GM21526 (cell line): ENCODE measurements at regions not wholly inside any gene's neighbourhood (a gene's known extent, or its start where the extent isn't known, plus 50 kb on each side); places are given as distances from the start of the nearest gene placed in this dataset.
A peak's percentile ranks its signal among the peaks of the same experiment; 100 is the strongest.
"Not testable (repeated sequence)": the region's sequence is repeated elsewhere in the genome, so short reads cannot be mapped to it uniquely, and the experiment has no call there.

Experiments used
- ATAC-seq: cut with Tn5 transposase; IDR thresholded peaks from one replicate; pipeline ENCODE4 v1.9.1; 2021; ENCODE audit warnings: moderate library complexity; ENCODE audit not compliant: unreplicated experiment, low FRiP score

DNA sequence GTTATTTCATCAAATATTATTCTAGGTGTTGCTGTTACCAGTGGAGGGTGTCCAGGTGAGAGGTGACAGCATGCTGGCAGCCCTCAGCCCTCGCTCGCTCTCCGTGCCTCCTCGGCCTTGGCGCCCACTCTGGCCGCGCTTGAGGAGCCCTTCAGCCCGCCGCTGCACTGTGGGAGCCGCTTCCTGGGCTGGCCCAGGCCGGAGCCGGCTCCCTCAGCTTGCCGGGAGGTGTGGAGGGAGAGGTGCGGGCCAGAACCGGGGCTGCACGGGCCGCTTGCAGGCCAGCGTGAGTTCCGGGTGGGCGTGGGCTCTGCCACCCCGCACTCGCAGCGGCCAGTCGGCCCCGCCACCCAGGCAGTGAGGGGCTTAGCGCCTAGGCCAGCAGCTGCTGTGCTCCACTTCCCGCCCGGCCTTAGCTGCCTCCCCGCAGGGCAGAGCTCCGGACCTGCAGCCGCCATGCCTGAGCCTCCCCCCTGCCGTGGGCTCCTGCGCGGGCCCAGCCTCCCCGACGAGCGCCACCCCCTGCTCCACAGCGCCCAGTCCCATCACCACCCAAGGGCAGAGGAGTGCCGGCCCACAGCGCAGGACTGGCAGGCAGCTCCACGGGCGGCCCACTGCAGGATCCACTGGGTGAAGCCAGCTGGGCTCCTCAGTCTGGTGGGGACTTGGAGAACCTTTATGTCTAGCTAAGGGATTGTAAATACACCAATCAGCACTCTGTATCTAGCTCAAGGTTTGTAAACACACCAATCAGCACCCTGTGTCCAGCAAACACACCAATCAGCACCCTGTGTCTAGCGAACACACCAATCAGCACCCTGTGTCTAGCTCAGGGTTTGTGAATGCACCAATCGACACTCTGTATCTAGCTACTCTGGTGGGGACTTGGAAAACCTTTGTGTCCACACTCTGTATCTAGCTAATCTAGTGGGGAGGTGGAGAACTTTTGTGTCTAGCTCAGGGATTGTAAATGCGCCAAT is 413.3 kb downstream of the HACE1 start:
- not testable (repeated sequence) for ATAC-seq

DNA sequence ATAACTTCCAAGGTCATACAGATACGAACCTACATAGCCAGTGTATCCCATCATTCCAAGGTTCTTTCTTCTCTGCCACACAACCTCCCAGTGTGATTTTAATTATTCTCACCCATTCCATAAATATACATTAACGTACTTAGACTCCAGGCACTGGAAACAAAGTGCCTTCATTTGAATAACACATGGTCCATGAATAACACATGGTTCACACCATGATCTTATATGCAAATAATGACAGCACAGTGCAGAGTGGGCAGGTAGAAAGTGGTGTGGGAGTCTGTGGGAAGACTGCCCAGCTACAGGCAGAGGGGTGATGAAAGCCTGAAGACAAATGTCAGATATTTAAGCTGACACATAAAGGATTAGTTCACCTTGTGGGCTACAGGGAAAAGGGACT is 425.2 kb downstream of the HACE1 start:
- no peak for ATAC-seq

DNA sequence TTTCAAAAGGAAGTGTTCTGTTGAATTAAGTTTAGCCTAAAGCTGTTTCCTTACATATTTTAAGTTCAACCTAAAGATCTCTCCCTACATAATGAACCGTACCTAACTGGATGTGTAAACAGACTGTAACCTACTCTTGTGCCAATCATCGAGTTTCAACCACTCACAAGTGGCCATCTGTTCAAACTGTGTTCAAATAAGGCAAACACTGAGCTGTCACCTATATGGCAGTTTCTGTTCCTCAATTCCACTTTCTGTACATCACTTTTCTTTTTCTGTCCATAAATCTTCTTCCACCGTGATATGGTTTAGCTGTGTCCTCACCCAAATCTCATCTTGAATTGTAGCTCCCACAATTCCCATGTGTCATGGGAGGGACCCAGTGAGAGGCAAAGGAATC is 428.6 kb downstream of the HACE1 start:
- ATAC-seq: peak; percentile 70

DNA sequence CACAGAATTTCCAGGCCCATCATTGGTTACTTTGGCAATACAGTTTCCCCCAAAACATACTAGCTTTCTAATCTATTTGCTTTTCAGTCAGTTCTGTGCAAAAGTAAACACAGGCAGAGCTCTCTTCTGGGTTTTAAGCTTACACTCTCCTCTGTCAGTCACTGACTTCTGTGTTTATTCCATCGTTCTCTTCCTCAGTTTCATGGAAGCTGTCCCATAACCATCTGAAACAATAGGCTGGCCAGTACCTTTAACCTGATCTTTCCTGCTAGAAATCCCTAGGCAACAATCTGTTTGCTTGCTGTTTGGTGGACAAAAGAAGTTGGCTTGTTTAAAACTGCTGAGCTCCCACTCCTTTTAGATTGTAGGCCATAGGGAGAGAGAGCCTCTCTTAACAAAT is 431.5 kb downstream of the HACE1 start:
- no peak for ATAC-seq

DNA sequence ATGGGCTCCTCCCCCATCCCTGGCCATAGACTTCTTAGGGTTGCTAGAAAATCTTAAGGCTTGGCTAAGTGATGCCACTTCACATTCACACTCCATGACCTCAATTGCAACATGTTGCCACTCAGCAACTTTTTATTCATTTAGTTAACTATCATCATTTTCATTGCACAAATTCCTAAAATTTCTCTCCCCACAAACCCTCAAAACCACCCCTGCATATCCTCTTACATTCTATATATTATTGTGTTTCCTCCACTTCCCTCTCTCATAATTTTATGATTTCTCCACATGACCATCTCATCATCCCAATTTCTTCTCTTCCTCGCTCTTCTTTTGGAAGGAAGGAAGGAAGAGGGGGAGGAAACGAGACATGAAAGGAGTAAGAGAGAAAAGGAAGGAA is 436.0 kb downstream of the HACE1 start:
- no peak for ATAC-seq

DNA sequence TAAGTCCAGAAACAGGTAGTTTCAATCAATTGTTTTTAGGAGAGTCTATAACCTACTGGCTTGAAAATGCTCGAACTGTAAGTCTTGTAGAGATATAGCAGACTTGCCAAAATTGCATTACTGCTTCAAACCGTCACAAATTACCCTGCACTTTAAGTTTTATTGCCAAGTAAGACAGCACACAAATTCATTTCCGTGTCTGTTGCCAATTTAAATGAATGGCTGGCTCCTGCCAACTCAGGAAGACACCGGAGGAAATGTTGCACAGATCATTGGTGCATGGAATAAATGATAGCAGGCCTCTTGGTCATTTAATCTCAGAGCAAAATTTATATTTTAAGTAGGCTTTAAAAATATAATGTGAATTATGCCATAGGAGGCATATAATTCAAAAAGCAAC is 438.1 kb downstream of the HACE1 start:
- ATAC-seq: no peak

DNA sequence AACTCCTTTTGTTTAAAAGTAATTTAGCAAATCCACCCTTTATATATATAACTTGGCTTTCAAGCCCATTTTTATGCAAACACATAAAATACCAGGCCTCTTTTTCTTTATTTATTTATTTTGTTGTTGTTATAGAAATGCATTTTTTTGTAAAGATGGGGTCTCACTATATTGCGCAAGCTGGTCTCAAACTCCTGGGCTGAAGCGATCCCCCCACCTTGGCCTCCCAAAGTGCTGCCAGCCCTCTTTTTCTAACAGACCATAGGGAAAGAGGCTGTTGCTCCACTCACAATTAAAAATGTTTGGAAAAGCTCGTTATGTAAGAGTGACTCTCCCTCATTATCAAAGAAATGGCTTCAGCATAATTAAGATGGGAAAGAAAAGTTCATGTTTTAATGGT is 440.9 kb downstream of the HACE1 start:
- no peak for ATAC-seq

DNA sequence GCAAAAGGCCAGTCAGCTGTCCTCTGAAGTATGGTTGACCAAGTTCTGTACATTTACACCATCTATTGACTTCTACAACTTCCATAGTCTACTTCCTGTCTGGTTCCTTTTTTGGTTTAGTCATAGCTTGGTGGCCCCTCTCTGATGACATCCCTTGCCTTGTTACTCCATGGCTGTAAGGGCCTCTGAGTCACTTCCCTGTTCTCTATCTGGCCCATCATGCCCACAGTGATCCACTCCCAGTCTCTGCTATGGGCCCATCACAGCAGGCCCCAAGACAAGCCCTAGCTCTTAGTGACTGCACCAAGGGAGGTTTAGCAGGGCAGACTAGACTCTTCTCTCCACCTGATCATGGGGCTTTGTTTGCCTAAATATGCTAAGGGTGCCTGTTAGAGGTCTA is 441.6 kb downstream of the HACE1 start:
- ATAC-seq: no peak

DNA sequence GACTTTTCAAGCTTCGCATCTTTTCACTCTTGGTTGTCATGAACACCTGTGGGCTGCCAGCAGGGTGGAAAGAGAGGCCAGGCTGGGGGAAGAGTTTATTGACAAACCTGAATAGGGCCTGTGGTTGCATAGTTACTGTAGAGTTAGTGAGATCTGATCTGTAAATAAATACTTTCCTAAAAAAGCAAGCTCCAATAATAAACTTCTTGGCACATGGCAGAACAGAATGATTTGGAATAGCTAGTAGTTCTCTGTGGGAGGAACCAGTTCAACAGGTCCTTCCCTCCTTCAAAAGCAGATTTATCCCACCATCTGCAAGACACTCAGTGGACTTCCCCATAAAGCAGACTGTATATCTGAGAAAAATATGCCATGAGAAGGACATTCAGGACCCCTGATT is 445.0 kb downstream of the HACE1 start:
- ATAC-seq: no peak

DNA sequence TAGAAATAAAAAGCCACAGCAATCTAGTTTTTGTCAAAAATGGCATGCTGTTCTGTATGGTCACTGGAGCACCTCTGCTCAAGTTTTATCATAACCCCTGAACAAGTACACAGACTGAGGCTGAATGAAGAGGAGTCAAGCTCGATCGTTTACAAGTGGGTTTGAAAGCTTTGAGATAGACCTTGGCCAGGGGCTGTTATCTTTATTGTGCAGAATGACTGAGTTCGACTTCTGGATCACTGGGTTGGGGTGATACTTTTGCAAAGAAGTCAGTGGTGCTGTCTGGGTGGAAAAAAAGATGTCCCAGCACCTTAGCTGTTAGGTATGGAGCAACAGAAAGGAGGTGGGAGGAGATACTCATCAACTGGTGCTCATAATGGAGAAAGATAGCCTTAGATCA is 446.0 kb downstream of the HACE1 start:
- ATAC-seq: no peak

DNA sequence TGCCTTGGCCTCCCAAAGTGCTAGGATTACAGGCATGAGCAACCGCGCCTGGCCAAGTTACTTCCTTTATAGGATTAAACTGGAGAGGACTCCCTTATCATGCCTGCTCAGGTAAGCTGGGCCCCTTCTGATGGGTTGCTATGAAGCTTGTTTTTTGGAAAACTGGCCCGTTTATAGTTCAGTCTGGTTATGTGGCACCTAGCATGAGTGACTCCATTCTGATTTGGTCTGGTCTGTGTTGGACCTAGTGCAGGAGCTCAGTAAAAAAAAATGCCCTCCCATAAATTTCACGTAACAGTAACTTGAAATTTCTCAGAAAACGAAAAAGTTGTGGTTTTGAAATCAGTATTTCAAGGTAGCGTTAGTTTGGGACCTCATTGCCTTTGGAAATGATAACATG is 448.4 kb downstream of the HACE1 start:
- ATAC-seq: no peak

DNA sequence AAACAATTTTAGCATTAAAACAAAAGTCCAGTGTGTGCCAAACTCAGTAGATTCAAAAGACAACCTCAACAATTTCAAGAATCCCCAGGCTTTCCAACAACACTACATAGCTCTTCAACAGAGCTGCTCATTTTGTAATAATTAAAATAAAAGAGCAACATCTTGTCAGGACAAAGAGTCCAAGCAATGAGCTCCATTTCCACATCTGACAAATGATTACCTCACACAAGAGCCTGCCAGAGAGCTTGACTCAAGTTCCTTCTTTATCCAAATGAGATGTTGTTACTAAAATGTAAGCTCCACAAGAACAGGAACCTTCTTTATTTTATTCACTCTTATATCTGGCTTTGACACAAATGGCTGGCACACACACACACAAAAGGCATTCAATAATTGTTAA is 449.8 kb downstream of the HACE1 start:
- no peak for ATAC-seq

DNA sequence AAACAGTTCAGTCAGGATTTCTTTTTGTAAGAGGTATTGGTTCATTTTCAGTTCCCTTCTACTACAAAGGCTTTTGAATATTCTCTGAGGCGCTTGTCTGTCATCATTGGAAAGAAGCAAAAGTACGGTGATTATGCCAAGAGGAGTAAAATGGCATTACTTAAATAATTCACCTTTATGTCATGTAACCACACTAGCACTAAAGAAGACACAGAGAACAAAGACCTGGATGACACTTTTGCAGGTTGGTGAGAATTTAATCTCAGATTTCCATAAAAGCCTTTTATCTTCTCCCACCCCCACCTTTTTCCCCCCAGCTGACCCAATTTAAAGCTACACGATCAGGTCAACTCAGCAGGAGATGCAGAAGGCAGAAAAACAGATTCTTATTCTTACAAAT is 451.8 kb downstream of the HACE1 start:
- no peak for ATAC-seq

DNA sequence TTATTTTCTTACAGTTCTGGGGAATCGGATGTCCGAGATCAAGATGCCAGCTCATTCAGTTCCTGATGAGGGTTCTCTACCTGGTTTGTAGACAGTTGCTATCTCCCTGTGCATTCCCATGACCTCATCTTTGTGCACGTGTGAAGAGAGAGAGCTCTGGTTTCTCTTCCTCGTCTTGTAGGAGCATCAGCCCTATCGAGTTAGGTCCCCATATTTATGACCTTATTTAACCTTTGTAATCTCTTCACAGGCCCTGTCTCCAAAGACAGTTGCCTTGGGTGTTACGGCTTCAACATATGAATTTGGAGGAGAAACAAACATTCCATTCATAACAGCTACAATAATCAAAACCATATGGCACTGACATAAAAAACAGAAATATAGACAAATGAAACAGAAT is 455.3 kb downstream of the HACE1 start:
- no peak for ATAC-seq

DNA sequence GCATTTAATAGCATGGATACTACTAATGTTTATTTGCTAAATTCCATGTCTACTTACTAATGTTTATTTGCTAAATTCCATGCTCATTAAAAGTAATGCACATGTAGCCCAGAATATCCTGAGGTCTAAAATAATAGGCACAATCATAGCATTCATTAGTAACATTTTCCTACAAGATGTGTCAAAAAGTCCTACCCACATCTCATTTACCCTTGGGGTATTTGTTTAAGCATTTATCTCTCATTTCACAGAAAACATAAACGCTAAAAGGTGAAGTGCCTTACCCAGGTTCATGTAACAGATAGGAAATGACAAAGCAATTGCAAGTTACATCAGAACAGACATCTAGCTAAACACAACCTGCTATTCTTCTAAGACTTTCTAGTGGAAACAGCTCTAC is 457.1 kb downstream of the HACE1 start:
- ATAC-seq: no peak

DNA sequence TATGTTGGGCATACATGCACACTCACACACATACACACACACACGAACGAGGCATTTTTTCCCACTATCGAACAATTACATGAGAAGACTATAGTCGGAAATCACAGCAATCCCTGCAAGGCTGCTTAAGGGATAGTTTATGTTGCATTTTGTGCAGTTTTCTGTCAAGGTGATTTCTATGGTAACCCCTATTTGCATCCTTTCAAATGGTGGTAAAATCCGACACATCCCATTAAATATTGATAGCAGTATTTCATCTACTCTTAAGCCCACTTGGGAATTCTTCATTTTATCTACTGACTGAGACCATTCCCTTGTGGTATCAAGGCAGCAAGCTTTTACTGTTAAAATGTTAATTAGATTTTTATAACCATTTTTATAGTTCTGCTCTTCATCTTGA is 457.8 kb downstream of the HACE1 start:
- no peak for ATAC-seq

DNA sequence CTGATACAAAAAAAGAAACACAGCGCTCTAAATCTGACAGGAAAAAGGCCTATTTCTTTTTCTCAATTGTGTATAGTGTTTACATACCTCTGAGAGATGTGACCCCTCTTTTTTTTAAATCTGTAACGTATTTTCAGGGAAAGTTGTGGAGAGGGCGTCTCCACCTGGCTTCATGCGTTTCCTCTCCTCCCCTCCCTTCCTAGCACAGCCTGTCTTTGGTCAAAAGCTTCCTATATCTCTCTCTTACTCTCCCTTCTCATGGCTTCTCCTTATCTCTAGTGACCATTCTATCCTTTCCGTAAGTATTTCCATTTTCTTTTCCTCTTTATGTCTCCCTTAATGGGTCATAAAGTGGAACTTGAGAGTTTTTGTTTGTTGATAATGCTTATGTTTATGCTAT is 458.9 kb downstream of the HACE1 start:
- ATAC-seq: no peak

DNA sequence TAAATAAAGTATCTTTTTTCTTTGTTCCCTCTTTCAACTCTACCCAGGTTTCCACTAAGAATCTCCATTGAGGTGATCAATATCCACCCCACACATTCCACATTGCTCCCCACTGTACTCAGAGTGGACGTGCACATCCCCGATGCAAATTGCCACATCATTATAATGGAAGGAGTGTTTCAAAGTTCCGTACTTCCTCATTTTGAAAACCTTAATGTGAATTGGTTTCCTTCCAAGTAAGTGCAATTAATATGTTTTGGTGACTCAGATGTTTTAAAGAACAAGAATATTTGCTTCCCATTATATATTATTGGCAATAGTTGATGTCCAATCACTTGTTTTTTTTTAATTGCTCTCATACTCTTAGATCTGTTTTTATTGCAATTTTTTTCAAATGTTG is 463.6 kb downstream of the HACE1 start:
- no peak for ATAC-seq

DNA sequence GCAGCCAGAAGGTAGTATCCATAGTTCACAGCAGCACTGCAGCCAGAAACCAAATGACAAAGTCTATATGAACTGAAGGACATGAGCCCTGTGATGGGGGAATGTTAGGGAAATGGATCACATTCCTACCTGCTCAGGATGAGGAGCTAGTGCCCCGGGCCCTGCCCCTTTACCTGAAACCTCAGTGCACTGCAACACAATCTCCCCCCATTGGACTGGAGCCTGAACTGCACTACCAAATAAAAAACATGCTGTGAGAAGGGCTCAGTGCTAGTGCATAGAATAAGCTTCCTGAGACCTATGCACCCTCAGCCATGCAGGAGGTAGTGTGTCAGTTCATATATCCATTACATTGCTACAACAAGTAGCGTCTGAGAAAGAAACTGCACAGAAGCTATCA is 477.8 kb downstream of the HACE1 start:
- no peak for ATAC-seq

DNA sequence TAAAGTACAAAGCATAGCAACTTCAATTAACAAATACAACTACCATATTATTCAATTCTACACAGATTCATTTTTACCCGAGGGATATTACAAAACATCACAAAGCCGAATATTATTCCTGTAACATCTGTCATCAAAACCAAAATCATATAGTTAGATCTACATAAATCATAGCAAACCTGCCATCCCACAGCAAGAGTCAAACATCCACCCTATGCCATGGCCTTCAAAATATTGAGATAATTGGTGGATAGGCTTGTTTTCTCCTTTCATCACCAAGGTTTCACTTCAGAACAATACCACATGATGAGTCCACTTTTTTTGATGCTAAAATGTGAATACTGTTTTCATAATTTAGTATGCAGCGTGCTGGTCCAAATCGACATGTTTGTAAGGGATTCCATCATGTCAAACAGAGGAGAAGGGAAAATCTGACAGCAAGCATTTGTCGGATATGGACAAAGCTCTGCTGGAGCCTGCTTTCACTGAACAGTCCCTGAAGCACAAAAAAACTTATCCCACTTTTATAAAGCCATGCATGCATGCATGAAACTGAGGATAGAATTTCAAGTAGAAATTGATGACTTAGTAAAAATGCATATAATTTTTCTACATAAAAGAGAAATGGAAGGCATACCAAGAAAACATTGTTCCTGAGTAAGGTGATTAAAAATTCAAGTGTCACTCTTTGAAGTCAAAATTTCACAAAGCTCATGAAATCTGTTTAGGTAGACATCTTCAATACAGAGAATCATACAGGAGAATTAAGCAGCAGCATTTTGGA is 494.1 kb downstream of the HACE1 start:
- no peak for ATAC-seq

DNA sequence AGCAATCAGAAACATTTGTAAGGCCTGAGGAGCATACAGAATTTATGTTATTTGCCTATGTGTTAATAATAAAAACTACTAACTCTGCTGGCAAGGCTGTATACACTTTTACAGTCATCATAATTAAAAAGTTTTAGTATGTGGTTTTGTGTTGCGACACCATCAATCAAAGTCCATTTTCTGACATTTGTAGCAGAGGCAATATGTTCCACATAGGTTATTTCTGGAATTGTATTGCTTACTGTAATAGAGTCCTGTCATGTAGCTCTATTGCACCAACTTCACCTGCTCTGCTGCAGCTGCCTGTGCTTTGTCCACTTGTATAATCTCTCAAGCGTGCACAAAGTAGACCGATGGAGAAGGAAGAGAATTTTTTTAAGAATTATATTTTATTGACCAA is 501.8 kb downstream of the HACE1 start:
- ATAC-seq: no peak

DNA sequence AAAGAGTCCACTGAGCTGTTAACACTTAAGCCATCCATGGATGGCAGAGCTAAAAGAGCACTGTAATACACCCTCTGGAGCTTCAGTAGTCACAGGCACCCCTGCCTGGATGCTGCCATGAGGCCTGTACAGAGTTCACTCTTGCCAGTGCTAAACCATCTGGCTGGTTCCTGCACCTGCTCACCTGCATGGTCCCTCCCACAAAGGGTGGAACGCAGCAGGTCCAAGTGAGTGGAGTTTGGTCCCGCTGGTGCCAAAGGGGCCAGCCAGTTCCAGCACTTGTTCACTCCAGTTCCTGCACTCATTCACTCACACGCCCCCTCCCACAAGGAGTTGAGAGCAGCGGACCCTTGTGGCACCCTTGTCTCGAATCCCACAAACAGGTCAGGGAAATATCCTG is 503.5 kb downstream of the HACE1 start:
- no peak for ATAC-seq
